ENCODE measurements at regions not wholly inside any gene's neighbourhood (a gene's known extent, or its start where the extent isn't known, plus 50 kb on each side); places are given as distances from the start of the nearest gene placed in this dataset.

GRCh38 chr18:78859686-78860085, 119.9 kb upstream of the SALL3 start:
- Histone ChIP-seq H3K4me3 (no peak overlapping the region), H3K4me1 (ENCODE audit: low read depth) (no peaks in the 10 kb centered on the region), H3K36me3 (ENCODE audit: low read depth) (no peaks in the 10 kb centered on the region), H3K9me3 (no peaks in the 10 kb centered on the region)
- TF ChIP-seq, protein P1, sequence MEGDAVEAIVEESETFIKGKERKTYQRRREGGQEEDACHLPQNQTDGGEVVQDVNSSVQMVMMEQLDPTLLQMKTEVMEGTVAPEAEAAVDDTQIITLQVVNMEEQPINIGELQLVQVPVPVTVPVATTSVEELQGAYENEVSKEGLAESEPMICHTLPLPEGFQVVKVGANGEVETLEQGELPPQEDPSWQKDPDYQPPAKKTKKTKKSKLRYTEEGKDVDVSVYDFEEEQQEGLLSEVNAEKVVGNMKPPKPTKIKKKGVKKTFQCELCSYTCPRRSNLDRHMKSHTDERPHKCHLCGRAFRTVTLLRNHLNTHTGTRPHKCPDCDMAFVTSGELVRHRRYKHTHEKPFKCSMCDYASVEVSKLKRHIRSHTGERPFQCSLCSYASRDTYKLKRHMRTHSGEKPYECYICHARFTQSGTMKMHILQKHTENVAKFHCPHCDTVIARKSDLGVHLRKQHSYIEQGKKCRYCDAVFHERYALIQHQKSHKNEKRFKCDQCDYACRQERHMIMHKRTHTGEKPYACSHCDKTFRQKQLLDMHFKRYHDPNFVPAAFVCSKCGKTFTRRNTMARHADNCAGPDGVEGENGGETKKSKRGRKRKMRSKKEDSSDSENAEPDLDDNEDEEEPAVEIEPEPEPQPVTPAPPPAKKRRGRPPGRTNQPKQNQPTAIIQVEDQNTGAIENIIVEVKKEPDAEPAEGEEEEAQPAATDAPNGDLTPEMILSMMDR (IDR thresholded peaks at IDR 0.05) = no peak
- intact Hi-C loops (cut with DNase I, micrococcal nuclease) = no loop called here
- ATAC-seq = no peak
- DNase-seq = no peak

DNA sequence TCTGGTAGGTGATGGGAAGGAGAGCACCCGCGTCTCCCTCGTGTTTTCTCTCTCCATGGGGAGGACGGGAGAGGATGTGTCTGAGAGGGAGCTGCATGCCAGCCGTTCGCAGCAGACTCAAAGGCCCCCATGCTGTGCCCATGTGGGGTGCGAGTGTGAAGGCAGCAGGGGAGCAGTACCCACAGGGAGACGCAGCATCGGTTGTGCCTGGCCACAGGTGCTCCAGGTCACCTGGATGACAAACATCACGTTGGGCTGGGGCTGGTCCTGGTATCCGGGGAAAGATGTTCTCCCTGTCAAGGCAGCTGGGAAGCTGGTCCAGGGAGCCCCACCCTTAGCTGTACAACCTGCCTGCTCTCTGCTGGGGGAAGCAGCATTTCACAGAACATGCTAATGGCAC, 119.5 kb upstream of the SALL3 start:
- ATAC-seq (no peak), DNase-seq (no peak)
- no peaks in the 10 kb centered on the region for H3K4me1 ChIP-seq (ENCODE audit: low read depth)
- intact Hi-C loops (cut with DNase I, micrococcal nuclease) = no loop called here
- TF ChIP-seq, protein P1 (IDR thresholded peaks at IDR 0.05) = no peak
- no peaks in the 10 kb centered on the region for H3K36me3 ChIP-seq (ENCODE audit: low read depth)
- H3K4me3 ChIP-seq = no peak overlapping the region
- H3K9me3 ChIP-seq = no peaks in the 10 kb centered on the region

- no peaks in the 10 kb centered on the region for H3K36me3 ChIP-seq (ENCODE audit: low read depth)
- H3K4me1 ChIP-seq (ENCODE audit: low read depth) = no peaks in the 10 kb centered on the region
- ATAC-seq (no peak), DNase-seq (no peak)
- intact Hi-C loops (cut with DNase I, micrococcal nuclease) = no loop called here
- H3K9me3 ChIP-seq = no peaks in the 10 kb centered on the region
- TF ChIP-seq, protein P1 (IDR thresholded peaks at IDR 0.05) = no peak
- H3K4me3 ChIP-seq = no peak overlapping the region
Observed at GRCh38 chr18:78861116-78861515, 118.5 kb upstream of the SALL3 start.

DNA sequence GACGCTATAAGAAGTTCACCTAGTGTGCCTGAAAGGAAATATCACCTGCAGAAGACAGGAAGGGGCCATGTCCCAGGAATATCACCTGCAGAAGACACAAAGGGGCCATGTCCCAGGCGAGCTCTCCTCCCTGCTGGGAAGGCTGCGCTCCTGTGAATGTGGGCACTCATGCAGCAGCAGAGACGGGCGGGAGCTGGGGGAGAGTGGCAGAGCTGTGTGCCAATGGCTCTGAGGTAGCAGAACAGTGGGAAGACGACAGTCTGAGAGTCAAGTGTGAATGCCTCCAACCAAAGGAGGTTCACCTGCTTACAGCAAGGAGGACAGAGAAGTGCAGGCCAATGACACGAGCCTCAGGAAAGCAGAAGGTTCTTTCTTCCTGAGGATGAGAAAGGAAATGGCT, 117.9 kb upstream of the SALL3 start:
- Histone ChIP-seq H3K36me3 (ENCODE audit: low read depth) (no peaks in the 10 kb centered on the region), H3K4me3 (no peak overlapping the region), H3K9me3 (no peaks in the 10 kb centered on the region), H3K4me1 (ENCODE audit: low read depth) (no peaks in the 10 kb centered on the region)
- TF ChIP-seq, protein P1 (IDR thresholded peaks at IDR 0.05) = no peak
- ATAC-seq (no peak), DNase-seq (no peak)
- intact Hi-C loops (cut with DNase I, micrococcal nuclease) = no loop called here

DNA sequence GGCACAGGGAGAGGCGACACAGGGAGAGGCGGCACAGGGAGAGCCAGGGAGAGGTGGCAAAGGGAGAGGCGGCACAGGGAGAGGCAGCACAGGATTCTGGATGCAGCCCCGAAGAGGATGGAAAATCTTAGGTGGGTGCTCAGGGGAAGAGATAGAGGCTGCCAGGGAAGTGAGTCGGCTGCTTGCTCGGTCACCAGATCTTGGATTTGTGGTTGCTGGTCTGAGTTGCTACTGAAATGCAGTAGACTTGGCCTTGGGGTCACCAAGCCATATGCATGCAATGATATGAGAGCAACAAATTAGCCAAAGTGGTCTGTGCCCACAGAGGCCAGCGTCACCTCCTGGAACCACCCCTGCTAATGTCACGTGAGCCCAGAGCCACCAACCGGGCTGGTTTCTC, 117.2 kb upstream of the SALL3 start:
- ATAC-seq (no peak), DNase-seq (no peak)
- Histone ChIP-seq H3K4me3 (no peak overlapping the region), H3K4me1 (ENCODE audit: low read depth) (no peaks in the 10 kb centered on the region), H3K9me3 (no peaks in the 10 kb centered on the region), H3K36me3 (ENCODE audit: low read depth) (no peaks in the 10 kb centered on the region)
- intact Hi-C loops (cut with DNase I, micrococcal nuclease) = no loop called here
- TF ChIP-seq, protein P1 (IDR thresholded peaks at IDR 0.05) = no peak

DNA sequence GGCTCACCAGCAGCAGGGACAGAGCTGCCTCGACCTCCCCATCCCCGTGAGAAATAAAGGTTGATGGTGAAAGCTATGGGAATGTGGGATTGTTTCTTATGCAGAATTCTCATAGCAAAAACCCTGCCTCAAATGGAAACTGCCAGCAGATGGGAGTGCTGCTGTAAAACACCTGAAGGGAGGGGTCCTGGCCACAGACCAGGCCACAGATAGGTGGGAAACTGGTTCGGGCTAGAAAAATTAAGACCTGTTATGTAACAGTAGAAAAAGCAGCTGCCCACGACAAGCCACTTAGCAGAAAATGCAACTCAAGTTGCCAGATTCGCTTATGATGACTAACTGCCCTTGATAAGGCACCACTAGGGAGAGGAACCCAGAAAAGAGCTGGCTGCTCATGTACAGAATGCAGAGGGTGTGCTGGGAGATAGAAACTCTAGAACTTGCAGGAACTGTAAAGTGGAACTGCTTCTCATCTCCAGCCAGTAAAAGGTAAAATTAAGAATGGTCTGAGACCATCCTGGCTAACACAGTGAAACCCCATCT, 114.5 kb upstream of the SALL3 start:
- DNase-seq = no peak
- Histone ChIP-seq H3K36me3 (ENCODE audit: low read depth) (no peaks in the 10 kb centered on the region), H3K4me1 (ENCODE audit: low read depth) (no peaks in the 10 kb centered on the region), H3K4me3 (no peak overlapping the region), H3K9me3 (no peaks in the 10 kb centered on the region)
- TF ChIP-seq, protein P1 (IDR thresholded peaks at IDR 0.05) = no peak
- no peak for ATAC-seq
- intact Hi-C loops (cut with DNase I, micrococcal nuclease) = no loop called here
